ENCODE measurements at regions not wholly inside any gene's neighbourhood (a gene's known extent, or its start where the extent isn't known, plus 50 kb on each side); places are given as distances from the start of the nearest gene placed in this dataset.

DNA sequence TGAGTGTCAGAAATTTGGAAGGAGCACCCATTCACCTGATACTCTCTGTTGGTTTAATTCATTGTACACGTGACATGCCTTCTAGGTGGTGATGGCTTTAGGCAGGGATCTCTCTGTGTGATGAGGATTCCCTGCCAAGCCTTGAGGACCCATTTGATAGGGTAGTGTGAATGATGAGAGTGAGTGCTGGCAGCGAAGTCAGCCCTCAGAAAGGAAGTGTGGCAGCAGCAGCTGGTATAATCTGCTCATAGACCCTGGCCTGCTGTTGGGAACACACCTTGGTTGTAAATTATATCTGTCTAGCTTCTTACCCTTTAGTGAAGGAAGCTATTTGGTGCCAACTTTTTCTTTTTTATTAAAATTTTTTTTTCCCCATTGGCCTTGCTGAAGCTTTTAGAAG, 164.5 kb downstream of the HAUS1 start:
- no peak for DNase-seq

DNA sequence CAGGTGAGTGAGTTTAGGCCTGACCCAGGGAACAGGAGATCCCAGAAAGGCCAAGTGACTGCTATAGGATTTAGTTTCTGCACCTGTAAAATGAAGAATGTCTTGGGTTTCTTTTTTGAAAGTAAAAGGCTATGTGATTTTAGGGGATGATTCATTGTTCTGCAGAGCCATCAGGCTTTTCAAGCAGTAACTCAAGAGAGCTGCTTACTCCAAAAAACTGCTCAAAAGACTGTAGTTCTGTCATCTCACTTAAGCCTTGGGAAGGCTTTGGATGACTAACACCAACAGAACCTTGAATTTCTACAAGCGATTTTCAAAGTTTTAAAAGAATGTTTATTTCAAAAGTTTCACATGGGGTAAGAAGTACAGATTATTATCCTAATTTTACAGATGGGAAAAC, 165.1 kb downstream of the HAUS1 start:
- DNase-seq: no peak

DNA sequence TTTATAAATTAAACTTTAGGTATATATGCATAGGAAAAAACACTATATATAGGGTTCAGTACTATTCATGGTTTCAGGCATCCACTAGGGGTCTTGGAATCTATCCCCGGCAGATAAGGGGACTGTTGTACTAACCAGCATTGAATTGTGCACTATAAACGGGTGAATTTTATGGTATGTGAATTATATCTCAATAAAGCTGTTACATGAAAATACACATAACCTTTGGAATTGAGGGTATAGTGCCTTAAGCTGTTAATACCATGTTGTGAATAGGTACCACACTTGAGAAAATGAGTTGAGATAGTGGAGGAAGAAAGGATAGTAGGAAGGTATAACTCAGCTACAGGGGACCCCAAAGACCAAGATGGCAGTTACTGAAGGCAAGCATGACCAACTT, 167.3 kb downstream of the HAUS1 start:
- no peak for DNase-seq

DNA sequence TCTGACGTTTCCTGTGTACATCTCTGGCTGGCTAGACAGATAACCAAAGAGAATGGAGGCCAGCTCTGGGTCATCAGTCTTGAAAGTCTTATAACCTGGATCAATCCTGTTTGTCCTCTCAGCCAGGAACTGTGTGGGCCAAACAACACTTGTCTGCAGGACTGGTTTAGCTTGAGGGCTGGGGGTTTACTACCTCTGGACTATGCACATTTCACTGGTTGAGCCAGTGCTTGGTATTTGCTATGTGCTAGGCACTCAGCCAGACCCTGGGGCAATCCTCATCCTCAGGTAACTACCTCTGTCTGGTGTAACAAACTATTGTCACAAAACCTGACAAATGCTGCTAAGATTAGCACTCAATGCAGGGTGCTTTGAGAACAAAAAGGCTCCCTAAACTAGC, 169.7 kb downstream of the HAUS1 start:
- no peak for DNase-seq

DNA sequence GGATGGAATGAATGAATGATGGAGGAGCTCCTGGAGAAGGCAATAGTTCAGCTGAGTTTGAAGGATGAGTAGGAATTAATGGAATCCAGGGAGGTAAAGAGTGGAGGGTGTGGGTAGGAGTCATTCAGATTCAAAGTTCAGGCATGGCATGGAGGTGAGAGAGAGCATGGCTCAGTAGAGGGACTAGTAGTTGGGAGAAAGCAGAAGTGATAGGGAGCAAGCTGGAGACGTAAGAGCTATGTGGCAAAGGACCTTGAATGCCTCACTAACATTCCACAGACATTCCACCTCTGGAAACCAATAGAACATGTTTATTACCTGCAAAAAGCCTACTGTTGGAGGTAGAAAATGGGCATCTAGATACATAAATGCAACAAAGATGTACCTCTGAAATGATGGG, 170.1 kb downstream of the HAUS1 start:
- no peak for DNase-seq

DNA sequence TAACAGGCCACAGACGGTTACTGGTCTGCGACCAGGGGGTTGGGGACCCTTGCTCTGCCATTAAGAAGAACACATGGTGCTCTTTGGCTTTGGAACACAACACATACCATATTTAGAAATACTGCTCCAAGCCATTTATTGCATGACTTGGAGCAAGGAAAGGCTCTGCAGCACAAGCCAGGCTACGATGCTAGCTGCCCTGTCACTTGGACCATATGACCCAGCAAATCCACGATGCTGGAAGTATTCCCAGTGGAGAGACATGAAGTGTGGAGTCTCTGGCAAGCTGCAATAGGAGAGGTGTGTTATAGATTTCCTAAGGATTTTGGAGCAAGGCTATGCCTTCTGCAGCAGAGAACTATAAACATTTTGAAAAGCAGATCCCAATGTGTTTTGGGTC, 171.2 kb downstream of the HAUS1 start:
- DNase-seq: no peak

DNA sequence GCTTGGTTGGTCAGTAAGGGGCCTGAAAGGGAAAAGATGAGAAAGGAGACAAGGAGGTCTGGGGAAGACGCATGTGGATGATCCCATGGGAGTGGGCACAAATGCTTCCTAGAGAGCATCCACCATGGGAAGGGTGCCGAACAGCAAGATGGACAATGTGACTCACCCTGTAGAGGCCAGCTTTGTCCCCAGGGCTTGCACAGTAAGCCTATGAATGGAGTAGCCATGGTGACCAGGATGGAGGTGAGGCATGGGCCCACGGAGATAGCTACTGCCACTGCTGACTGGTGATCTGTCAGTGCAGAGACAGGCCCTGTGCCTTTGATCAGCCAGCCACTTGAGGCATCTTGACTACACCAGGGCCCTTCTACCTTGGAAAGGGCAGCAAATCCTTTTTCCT, 172.6 kb downstream of the HAUS1 start:
- DNase-seq: no peak

DNA sequence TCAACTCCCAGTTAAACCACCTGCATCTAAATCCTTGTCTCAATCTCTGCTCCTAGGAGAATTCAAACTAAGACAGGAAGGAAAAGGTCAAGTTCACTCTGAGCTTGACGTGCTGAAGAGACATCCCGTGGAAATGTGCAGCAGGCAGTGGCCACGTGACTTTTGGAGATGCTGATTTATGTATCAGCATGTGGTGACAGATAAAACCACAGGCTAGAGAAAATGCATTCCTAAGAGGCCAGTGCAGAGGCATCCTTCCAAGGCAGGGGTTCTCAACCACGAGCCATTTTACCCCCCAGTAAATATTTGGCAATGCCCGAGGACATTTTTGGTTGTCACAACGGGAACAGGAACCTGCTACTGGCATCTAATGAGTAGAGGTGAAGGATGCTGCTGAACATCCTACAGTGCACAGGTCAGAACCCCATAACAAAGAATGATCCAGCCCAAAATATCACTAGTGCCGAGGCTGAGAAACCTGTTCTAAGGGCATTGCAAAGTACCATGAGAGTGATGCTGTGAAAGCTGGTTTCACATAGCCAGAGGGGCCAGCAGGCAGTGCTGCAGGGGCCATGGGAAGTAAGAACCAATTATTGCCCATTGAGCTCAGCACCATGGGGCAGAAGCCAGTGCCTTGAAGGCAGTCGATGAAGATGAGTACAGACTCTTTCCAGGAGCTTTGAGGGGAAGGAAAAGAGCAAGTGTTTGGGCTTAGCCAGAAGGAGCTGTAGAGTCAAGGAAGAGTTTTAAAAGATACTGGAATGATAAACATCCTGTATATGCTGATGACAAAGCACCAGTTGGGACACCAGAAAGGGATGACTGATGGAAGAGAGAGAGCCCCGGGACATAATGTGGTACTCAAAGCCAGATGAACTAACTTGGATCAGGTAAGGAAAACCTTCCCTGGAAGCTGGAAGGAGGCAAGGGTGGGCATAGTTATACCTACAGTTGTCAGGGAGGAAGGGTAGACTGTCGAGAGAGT, 174.6 kb downstream of the HAUS1 start:
- no peak for DNase-seq

DNA sequence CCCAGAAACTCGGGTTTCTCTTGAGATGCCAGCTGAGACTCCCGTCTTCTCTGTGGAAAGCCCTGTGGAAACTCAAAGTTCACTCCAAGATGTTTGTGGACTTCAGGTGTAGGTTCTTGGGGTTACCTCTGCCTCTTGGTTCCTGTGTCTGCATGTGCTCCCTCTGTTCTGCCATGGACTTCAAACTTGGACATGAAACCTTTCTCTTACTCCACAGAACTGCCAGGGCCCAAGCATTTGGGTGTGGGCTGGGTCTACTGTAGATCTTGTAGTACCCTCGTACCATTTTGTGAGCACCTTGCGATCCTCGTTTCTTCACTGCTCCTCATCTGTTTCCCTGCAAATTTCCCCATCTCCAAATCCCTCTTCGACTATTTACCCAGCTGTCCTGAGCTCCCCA, 175.5 kb downstream of the HAUS1 start:
- no peak for DNase-seq

DNA sequence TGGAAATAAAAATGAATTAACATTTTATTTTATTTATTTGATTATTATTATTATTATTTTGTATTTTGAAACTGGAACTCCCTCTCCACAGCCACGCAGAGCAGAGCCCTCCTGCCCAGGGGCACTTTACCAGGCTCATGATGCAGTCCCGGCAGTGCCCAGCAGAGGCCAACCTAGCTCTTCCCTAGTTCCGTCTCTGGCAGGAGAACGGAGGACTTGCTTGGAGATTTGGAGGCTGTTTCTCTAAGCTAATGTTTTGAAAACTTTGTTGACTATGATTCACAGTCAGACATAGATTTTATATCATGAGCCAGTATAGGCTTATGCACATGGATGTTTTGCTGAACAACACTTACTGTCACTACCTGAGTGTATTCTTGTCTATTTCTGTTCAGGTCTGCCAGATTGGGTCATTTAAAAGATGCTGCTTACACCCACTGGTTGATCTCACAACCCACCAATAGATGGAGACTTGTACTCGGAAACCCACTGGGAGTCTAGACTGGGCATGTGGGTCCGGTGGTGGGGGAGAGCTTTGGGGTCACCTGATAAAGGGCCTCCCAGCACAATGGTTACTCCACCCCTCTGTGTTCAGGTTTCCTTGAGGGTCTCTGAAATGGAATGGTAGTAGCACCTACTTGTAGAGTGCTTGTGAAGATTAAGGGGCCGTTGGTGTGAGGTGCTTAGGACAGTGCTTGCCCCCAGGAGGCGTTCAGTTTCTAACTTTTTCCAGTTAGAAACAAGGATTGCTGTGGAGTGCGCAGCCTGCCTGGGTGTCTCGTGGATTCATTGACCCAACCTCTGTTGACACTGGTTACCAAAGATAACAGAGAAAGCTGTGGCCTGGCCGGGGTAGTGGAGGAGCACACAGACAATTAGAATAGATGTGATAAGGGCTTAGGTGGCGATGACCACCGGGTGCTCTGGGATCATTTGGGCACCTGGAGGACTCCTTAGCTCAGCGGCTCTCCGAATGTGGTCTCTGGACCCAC, 177.3 kb downstream of the HAUS1 start:
- peak; percentile 77 for DNase-seq

DNA sequence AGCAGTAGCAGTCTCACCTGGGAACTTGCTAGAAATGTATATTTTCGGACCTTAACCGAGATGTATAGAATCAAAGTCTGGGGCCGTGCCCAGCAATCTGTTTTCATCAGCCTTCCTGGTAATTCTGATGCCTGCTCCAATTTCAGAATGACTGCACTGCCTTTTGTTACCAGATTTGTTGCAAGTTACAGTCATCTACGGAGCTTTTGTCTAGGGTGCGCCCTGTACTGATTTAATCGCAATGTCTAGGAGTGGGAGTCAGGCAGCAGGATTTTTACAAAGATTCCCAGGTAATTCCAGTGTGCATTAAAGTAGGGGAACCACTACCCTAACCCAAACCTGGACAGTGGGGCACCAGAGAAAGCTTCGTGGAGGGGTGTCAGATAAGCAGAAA, 178.0 kb downstream of the HAUS1 start:
- DNase-seq: no peak

DNA sequence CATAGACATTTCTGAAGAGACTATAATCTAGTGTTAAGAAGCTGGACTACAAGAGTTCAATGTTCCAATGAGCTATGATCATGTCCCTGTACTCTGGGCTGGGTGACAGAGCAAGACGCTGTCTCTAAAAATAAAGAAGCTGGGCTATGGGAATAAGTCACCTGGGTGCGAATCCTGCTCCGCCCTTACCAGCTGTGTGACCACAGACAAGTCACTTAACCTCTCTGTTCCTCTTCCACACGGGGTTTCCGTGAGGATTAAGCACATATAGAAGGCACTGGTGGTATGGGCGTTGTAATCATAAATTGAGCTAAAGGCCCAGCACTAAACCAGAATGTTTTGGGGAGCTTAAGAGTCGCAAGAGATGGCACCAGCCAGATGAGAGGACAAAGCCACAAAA, 178.5 kb downstream of the HAUS1 start:
- no peak for DNase-seq

DNA sequence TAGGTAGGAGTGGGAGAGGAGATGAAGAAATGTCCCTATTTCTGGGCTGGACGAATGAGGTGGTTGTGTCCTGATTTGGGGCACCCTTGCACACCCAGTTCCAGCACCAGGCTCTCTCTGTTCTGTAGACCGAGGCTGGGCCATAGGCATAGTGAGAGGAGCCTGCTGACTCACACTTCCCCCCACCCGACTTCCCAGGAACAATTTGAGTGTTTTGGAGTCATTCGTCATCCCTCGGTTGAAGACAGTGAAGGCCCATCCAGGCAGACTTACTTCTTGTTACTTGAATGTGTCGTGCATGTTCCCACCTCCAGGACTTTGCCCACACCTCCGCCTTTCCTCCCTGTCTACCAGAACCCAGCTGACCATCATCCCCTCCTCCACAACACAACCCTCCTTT, 179.1 kb downstream of the HAUS1 start:
- DNase-seq: no peak

DNA sequence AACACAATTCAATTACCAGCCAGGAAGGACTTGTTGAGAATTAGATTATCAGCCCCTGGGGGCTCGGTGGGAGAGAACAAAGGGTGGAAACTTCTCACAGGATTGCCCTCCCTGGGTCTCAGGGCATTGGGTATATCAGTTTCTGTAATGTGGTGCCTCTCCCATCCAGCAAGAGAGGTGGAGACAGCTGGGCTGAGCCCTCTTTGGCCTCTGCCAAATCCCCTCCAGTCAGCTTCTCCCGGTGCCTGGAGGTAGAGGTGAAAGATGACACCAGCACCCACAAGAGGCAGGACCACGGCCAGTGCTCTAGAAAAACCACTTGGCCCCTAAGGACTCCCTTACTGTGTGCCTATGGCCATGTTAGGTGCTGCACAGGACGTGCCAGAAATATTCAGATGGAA, 179.7 kb downstream of the HAUS1 start:
- no peak for DNase-seq

DNA sequence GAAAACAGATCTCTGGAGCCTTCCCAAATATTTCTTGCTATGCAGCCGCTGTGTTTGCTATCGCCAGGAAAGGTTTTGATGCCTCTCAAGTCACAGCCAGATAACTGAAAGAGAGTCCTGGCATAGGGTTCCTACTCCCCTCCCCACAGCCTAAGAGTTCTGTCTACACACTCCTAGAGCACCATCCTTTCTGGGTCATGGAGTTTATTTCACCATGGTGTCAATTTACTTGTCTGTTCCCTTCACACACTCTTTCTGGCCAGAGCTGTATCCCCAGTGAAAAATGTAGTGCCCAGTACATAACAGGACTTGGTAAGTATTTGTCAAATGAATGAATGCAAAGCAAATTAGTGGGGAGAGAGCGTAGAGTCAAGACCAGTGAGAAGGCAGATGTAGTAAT, 185.3 kb downstream of the HAUS1 start:
- DNase-seq: no peak

DNA sequence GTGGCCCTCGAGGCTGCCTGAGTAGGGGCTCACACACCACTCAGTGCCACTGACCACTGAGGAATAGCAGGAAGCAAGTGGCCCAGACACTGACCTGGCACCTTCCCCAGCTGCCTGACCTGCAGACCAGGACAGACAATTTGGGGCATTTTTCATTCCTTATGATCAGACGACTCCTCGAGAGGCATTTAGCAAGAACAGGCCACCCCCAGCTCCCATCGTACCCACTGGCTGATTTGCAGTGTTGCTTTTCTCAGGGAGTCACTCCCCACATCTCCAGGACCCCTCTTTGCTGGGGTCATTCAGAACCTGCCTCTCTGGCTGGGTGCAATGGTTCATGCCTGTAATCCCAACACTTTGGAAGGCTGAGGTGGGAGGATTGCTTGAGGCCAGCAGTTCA, 185.7 kb downstream of the HAUS1 start:
- DNase-seq: no peak

DNA sequence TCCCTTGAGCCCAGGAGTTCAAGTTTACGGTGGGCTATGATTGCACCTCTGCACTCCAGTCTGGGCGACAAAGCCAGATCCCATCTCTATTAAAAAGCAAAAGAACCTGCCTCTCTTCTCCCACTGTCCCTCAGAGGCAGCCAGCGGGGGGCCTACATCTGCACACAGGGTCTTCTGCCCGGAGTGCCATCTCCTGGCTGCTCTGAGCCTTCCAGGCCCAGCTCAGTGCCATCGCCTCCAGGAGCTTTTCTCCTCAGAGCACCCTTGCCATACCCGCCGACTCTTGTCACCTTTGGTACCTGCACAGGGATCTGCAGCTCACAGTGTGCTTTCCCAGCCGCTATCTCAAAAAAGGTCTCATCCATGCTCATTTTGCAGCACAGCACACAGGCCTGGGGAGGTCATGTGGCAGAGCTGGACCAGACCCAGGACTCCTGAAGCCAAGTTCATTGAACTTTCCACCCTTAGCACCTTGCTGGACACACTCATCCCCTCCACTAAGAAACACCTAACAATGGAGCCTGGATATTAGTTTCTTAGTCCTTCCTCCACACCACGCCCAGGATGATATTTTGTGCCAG, 186.3 kb downstream of the HAUS1 start:
- DNase-seq: no peak

DNA sequence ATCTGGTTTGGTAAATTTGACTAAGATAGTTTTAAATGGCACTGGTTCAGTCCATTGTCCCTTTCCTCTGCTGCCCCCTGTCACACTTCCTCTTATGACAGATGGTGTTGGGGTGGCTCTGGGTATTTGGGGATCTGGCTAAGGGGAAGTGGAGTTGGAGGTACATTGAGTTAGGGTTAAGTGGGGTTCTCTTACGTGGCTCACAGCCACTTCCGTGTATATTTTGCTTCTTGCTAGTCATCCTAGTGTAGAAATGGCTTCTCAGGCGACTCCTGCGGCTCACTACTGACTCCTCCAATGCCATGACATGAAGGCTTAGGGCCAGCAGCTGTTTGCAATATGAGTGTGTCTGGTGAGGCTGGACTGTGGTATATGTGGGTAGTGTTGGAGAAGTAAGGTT, 187.0 kb downstream of the HAUS1 start:
- no peak for DNase-seq

DNA sequence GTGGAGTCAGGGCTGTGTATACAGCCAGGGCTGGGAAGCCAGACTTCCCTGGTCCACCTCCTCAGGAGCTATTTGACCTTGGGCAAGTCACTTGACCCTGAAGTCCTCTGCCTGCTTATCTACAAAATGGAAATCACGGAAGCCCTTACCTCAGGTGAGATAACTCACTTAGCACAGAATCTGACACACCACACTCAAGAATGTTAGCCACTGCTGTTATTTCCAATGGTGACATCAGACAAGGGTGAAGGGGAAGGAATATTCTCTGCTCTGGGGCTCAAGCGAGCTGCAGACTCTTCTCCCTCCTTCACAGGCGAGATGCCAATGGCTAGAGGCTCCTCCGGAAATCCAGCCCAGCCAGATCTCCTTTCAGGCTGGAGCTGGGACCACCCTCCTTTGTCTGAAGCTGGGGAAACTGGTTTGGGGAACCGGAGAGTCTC, 189.6 kb downstream of the HAUS1 start:
- peak; percentile 14 for DNase-seq

DNA sequence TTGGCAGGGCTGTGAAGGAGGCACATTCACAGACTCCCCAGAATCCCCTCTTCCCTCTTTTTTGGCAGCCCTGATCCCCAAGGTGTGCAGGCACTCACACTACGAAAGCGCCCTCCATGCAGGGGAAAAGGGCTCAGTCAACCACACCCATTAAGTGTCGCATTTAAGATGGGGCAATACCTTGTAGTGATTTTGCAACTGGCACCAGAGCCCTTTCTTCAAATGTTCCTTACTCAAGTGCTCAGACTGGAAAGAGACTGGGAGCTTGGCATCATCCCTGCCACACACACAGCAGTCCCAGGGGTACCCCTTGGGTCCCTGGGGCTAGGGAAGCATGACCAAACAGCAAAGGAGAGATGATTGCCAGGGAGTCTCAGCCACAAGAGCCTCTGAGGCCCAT, 190.1 kb downstream of the HAUS1 start:
- no peak for DNase-seq

DNA sequence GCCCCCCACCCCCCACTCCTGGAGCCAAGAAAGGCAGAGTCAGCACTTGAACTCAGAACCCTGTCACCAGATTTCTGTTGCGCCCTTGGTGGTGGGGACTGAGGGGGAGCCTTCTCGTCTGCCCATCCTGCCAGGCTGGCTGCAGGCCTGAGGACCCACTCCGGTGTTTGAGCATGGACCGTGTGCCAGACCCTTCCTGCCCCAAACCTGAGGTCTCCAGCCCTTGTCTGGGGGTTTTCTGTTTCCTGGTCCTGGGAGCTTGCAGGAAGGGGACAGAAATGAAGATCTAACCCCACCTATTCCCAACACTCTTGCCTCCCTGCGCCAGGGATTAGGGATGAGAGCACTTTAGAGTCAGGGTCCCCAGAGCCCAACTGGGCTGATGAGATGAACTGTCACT, 190.6 kb downstream of the HAUS1 start:
- no peak for DNase-seq

DNA sequence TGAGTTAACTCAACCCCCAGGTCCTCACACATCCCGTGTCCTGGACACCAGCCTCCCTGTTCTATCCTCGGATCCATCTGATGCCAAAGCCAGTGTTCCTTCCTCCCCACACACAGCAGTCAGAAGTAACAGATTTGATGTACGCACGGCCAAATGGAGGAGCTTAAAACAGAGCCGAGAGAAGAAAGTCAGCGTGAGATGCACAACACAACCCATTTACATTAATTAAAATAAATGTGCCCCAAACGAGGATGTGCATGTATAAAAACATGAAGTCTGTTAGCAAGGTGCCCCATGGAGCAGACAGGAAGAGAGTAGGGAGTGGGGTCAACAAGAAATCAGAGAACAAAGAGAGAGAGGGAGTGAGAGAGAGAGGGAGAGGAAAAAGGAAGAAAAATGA, 191.2 kb downstream of the HAUS1 start:
- DNase-seq: no peak

DNA sequence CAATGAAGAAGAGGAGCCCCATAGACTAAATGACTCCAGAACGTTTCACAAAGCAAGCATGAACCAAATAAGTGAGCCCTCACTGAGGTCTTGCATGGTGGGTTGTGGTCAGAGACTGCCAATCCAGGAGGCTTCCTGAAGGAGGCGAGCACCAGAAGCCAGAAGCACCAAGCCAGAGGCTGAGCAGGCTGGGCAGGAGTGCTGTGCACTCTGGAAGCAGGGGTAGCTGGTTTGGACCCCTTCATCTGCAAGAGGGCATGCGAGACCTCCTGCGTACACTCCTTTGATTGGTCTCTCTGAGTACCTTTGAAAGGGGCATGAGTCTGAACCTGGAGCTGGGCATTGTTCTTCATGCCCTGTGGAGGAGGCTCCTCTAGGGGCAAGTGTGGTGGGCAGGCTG, 192.5 kb downstream of the HAUS1 start:
- DNase-seq: no peak
